Epidermal melanocyte (primary cell): ENCODE measurements at regions not wholly inside any gene's neighbourhood (a gene's known extent, or its start where the extent isn't known, plus 50 kb on each side); places are given as distances from the start of the nearest gene placed in this dataset.

ENCODE experiments used
- DNase-seq: peaks from one replicate; pipeline ENCODE4 v3.0.0; 2011; ENCODE audit warnings: low spot score; ENCODE audit not compliant: insufficient read length

DNA sequence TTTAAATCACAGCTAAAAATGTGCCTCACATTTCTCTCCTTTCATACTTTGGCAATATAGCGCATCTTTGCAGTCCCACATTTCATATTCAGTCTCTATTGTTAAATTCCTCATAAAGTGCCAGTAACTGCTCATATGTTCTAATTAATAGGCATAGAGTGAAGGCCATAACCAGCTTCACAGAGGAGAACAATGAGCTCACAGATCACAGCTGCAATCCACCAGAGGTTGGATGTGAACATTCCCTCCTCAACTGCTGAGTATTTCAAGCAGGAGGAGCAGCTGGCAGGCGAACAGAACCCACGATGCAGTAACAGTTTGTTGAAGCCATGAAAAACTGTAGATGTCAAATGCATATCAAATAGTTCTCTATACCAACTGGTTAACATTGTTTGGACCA, 2088.7 kb upstream of the AGA start:
- no peak for DNase-seq

GRCh38 chr4:179536694-179537093, 2094.5 kb upstream of the AGA start:
- DNase-seq: no peak

GRCh38 chr4:179539641-179540040, 2097.4 kb upstream of the AGA start:
- DNase-seq: no peak

DNA sequence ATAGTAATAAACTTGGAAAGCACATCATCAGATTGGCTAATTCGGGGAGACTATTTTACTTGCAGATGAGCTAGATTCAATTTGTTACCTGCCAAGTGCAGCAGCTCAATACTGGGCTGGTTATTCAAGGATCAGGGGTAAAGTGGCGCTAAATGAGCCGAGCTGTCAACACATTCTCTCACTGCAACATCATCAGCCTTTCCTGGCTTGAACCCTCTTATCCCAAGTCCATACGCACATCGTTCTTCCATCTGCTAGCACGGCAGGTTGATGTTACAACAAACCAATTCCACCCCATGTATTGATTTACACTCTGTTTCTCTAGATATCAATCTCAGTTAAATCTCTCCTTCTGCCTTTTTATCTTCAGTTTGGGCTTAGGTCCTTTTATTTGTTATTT, 2101.5 kb upstream of the AGA start:
- DNase-seq: no peak

- no peak for DNase-seq
Measured at GRCh38 chr4:179544496-179544895, 2102.3 kb upstream of the AGA start.

- DNase-seq: no peak
Measured at GRCh38 chr4:179552131-179552530, 2109.9 kb upstream of the AGA start.

GRCh38 chr4:179563741-179564140, 2121.5 kb upstream of the AGA start:
- no peak for DNase-seq

DNA sequence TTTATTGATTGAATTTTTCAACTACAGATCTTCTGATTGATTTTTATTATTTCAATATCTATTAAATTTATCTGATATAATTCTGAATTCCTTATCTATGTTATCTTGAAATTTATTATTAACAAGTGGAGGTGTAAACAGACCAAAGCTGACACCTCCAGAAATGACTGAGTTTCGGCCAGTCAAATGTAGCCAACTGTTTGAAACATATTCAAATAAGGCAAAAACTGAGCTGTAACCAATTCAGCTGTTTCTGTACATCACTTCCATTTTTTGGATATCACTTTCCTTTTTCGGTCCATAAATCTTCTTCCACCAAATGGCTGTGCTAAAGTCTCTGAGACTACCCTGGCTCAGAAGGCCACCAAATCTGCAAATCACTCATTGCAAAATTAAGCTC, 2127.3 kb upstream of the AGA start:
- no peak for DNase-seq

DNA sequence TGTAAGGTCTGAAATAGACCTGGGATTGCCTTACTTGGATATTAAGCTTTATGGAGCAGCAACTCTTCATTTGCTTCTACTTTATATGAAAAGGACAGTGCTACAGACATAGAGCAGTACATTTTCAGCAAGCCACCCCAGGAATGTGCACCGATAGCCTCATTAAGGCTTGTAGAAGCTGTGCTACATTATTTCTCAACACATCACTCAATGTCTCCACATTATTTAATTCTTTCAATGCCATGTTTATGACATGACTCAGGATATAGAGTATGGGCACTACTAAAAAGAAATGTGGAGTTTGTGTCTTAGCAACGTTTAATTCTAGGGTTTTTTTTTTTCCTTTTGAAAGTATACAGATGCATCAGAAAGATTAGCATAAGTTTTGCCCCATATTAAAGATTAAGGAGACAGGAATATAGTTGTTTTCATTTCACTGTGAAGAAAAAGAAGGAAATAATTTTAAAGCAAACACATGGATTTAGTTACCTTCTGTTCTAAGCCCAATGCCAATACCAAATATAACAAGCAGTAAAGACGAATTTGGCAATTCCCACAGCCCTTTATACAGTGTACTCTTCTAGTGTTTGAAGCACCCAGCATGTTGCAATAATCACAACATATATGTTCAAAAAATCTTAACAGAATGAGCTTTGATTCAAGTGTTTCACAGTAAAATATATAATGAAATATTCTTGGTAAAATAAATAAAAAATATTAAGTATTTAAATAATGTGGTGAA, 2140.1 kb upstream of the AGA start:
- no peak for DNase-seq

- DNase-seq: no peak
Measured at GRCh38 chr4:179583221-179583620, 2141.0 kb upstream of the AGA start.

DNA sequence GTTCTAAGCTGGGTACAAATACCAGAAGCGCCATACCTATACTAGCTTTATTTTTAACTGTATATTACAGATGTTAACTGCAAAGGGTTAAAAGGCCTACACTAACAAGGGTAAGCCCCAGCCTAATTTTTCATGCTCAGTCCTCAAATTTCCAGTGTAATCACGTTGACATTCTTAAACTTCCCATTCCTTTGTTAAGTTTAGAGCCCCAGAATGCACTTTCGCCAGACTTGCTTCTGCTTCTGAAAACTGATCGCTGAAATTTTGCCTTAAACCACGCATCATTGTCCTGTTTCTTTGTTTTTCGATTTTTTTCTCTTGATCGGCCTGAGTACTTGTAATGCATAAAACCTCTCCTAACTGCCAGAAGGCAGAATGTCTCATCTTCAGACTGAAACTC, 2141.9 kb upstream of the AGA start:
- no peak for DNase-seq

GRCh38 chr4:179585761-179586160, 2143.5 kb upstream of the AGA start:
- no peak for DNase-seq

GRCh38 chr4:179586460-179586859, 2144.2 kb upstream of the AGA start:
- DNase-seq: no peak

DNA sequence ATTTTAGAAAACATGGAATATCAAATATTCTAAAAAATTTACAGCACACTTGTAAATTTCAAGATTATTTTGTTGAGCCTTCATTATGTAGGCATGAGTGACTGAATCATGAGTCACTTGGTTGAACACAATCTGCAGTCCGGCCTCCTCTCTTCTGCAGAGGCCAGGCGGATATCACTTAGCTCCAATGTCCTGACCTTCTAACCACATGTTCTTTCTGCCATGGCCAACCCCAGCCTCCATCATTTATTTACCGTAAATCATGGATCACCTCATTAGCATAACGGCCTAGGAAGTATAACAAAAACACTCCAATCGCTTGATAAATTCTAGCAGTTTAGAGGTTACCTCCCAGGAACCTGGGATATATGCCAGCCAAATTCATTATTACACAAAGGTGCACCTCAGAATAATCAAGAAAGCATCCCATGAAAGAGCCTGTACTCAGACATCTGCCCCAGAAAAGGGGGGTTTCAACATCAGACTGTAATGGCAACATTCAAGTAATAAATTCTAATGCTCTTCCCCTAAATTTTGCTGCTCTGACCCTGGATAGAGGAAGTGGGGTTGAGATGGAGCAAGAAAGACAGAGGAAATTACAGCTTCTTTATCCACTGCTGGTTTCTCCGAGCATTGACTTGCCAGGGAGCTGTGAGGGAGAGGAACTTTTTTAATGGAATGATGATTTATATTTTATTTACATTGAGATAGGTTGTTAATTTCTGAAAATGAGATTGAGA, 2153.6 kb upstream of the AGA start:
- no peak for DNase-seq

- no peak for DNase-seq
Measured at GRCh38 chr4:179596621-179597020, 2154.4 kb upstream of the AGA start.

DNA sequence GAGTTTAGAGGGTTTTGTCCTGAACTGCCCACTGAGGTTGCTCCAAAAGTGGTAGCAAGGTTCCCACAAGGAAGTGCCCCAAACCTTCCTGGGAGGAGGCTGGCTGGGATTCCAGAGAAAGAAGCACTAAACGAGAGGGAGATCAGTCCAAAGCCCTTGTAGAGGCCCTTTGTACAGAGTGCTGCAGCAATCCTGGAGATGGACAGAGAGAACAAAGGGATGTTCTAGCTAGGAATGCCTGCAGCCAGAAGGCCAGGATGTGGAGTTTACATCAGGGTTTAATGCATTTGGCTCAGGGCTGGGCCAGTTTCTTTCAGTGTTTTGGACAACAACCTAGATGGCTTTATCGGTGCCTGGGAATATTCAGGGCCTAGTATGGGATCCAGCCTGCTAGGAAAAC, 2155.1 kb upstream of the AGA start:
- DNase-seq: no peak

DNA sequence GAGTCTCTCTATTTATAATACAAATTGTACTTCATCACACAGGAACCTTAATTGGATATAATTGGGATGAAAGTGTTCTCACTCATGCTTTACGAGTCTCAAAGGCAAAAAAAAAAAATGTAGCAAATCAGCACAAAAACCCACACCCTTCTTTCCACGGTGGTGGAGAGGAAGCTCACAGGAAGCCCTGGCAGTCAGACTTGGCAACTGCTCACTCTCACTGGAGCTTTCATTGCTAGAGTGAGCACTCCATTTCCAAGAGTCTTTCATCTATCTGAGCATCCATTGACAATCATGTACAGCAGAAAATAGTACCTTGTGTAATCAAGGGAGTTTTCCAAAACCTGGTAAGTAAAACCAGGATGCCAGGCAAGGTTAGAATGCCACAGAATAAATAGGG, 2159.4 kb upstream of the AGA start:
- DNase-seq: no peak

- no peak for DNase-seq
Measured at GRCh38 chr4:179605196-179605595, 2163.0 kb upstream of the AGA start.

- DNase-seq: no peak
Measured at GRCh38 chr4:179607003-179607402, 2164.8 kb upstream of the AGA start.

GRCh38 chr4:179615704-179616103, 2173.5 kb upstream of the AGA start:
- no peak for DNase-seq

GRCh38 chr4:179618966-179619365, 2176.7 kb upstream of the AGA start:
- DNase-seq: no peak

DNA sequence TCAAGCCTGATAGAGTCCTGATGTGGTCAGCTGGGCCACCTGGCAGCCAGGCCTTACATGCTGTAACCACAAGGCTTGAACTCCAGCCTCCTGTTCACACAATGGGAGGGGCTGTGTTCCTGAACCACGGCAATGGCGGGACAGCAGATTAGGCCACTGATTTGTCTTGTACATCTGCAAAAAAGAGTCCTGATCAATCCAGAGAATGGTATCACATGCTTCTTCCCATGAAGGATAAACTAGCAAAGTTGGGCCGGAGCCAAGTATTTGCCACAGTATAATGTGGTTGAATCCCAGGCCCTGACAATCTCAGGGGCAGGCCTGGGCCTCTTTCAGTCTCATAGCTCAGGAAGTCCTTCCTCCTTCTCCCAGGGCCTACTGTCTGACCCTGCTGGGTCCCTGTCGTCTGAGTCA, 2182.5 kb upstream of the AGA start:
- no peak for DNase-seq

GRCh38 chr4:179625406-179625805, 2183.2 kb upstream of the AGA start:
- DNase-seq: no peak
